GM19324 (cell line): ENCODE measurements at regions not wholly inside any gene's neighbourhood (a gene's known extent, or its start where the extent isn't known, plus 50 kb on each side); places are given as distances from the start of the nearest gene placed in this dataset.
"Not testable (repeated sequence)": the region's sequence is repeated elsewhere in the genome, so short reads cannot be mapped to it uniquely, and the experiment has no call there.

Source experiments
- ATAC-seq: cut with Tn5 transposase; IDR thresholded peaks from one replicate; pipeline ENCODE4 v1.9.1; 2021; ENCODE audit warnings: mild to moderate bottlenecking, moderate library complexity; ENCODE audit not compliant: unreplicated experiment, low FRiP score

DNA sequence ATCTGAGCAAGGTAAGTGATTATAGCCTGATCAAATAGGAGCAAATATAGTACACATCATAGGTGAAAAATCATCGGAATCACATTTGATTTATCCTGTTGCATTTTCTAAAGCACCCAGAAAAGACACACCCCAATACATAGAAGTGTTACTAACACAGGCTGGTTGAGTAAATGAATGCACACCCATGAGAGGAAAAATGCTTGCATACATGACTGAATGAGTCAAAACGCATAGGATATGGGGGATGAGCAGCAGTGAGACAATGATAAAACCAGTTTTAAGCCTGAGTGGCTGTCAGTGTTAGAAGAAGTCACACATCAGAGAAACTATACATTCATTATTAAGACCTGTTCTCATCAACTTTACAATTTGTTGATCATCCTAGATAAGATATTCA, 449.6 kb upstream of the CDH20 start:
- no peak for ATAC-seq

DNA sequence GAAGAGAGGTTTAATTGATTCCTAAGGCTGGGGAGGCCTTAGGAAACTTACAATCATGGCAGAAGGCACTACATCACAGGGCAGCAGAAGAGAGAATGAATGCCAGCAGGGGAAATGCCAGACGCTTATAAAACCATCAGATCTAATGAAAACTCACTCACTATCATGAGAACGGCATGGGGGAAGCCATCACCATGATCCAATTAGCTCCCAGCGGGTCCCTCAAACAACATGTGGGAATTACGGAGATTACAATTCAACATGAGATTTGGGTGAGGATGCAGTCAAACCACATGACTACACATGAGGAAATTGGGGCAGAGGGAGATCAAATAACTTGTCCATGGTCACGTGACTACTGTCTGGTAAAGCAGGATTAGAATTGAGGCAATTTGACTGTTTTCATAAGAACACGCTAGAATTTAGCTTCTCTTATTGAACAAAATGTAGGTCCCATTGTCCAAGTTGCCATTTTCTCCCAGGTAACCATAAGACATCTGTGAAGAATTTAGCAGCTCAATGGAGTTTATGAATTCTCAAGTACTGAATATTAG, 445.1 kb upstream of the CDH20 start:
- ATAC-seq, result no peak

DNA sequence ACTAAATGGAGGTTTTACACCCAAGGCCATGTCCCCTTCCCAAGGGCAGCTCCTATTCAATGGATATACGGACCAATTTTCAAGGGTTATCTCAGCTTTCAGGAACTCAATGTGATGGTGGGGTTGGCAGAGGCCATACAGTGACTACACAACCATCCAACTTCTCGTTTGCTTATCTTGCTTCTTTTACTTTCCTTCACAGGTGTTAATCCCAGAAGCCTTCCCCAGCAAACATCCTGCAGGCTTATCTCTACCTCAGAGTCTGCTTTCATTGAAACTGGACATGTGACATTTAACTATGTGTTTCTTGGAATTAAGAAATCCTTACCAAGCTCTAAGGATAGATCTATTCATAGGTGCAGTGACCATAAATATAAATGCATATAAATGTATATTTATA, 443.8 kb upstream of the CDH20 start:
- ATAC-seq, result no peak

DNA sequence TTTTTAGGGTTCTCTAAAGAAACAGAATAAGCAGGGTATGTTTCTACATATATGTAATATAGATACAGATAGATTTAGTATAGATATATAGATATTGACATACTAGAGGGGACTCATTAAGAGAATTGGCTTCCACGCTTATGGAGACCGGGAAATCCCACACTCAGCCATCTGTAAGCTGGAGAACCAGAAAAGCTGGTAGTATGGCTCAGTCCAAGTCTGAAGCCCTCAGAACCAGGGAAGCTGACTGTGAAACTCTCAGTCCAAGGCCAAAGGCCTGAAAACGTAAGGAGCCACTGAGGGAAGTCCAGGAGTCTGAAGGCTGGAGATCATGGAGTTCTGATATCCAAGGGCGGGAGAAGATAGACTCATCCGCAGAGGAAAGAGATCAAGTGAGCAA, 441.3 kb upstream of the CDH20 start:
- ATAC-seq, result no peak

DNA sequence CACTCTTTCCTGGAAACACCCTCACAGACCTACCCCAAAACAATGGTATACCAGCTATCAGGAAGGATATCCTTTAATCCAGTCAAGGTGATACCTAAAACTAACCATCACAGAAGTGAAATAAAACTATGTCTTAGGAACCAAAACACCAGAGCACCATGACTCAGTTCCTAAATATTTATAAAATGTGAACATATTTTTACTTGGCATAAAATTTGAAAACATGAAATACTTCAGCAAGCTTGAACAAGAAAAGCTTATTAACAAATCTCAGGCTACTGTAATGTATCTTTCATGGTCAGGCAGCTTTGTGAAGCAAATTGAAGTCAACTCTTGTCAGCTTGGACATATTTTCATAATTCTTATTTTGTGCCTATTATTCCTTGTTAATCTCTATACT, 440.8 kb upstream of the CDH20 start:
- ATAC-seq, result no peak

DNA sequence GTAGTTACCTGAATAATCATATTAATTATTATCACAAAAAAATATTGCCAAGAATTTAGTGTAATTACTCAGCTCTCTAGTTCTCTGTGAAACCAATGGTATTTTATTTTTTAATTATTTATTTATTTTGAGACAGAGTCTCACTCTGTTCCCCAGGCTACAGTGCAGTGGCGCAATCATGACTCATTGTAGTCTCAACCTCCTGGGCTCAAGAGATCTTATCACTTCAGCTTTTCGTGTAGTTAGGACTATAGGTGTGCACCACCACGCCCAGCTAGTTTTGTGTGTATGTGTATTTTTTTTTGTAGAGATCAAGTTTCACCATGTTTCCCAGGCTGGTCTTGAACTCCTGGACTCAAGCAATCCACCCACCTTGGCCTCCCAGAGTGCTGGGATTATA, 440.4 kb upstream of the CDH20 start:
- no peak for ATAC-seq

DNA sequence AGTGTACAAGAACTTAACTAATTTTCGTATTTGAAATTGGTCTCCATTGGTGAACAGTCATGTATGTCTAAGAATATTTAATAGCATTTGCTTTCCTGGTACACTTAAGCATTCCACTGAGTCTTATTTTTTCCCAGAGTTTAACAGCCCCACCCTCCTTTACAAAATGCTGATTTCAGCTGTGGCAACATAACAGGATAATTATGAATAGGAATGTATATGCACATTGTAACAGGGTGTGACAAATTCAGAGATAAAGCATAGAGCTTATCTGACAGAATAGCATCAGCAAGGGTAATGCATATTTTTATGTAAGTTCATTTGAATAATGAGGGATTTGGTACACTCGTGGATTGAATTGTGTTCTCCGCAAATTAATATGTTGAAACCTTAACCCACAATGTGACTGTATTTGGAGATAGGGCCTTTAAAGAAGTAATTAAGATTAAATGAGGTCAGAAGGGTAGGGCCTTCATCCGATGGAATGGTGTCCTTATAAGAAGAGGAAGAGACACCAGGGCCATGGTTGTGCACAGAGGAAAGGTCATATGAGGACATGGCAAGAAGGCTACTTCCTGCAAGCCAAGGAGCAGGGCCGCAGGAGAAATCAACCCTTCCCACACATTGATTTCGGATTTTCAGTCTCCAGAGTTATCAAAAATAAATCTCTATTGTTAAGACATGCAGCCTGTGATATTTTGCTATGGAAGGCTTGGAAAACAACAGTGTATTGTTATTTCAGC, 439.7 kb upstream of the CDH20 start:
- no peak for ATAC-seq

DNA sequence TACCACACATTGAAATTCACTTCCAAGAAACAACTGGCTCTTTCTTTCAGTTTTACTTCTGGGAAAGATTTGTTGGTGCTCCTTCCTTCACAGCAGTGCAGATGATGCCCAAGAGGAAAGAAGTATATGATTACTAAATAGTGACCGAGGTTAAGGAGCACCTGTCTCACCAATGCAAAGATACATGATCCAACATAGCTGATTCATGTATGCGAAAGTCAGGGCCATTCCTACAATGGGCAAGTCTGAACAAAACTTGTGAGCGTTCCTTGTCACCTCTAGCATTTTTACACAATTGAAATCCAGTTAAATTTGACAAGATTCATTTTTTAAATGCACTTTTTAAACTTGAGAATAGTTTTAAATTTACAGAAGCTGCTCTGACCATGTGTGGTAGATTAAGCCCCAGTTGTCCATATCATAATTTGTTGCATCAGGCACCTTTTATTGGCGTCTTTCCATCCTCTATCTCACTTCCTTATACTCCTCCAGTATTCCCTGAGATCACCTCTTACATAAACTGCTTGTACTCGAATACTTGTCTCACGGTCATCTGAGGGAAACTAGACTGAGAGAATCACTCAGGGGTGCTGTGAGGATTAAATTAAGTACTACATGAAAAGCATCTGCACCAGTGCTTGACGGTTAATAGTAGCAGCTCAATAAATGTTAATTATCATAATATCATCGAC, 438.8 kb upstream of the CDH20 start:
- ATAC-seq, result no peak

DNA sequence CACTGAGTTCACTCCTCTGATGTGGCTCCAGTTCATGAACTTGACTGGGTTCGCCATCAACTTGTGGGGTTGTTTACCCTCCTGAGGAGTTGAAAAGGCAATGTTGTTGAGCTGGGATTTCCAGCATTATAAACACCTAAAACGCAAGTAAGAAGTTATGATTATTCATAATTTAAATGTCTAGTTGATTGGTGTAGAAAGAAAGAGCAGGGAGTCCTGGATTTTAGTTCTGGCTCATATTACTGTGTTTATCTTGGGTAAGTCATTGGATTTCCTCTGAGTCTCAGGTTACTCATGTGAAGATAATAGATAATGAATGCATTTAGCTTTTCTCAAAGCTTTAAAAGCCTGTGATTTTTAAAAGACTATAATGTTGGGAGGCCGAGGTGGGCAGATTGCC, 438.0 kb upstream of the CDH20 start:
- ATAC-seq, result no peak

DNA sequence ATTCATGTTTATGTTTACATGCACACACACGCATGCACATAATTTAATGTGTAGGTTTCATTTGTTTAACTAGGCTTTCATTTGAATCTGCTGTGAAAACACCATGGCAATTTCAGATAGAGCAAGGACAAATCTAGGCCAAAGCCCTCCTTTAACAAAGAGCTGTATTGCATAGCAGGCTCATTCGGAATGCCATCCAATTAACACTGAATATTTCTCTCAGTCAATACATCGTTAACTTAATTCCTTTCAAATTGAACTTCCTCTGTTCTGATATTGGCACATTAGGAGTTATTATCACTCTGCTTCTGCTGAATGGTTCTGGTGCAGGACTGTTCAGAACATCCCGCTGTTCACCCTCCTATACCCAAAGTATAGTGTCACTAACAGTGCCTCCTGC, 435.1 kb upstream of the CDH20 start:
- no peak for ATAC-seq

DNA sequence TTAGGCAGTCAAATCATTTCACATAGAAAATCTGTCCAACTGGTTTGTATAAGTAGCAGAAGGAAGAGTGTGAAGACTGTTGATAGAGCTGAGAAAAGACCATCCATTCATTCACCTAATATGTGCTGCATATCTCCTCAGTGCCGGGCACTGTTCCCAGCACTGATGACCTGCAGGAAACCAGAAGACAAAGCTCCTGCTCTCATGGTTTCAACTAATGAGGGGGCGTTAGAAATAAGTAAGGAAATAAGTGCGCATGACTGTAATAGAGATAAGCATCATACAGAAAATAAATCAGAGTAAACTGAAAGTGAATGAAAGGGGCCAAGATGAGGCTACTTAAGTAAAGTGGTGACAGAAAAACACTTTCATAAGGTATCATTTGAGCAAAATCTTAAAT, 427.5 kb upstream of the CDH20 start:
- no peak for ATAC-seq

DNA sequence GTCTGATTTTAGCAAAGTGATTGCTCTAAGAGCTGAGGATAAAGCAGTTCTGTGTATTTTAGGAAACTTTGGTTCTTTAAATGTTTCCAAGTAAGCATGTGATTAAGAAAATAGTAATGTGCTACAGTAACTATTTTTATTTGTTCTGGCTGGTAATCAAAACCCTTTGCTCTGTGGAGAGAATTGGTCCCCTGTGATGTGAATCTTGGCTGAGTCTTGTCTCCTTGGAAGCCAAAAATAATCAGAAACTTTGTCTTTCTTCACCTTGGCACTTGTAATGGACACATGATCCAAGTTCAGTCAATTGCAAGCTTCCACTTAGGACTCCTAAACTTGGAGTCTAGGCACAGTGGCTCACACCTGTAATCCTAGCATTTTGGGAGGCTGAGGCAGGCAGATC, 422.7 kb upstream of the CDH20 start:
- ATAC-seq, result no peak

DNA sequence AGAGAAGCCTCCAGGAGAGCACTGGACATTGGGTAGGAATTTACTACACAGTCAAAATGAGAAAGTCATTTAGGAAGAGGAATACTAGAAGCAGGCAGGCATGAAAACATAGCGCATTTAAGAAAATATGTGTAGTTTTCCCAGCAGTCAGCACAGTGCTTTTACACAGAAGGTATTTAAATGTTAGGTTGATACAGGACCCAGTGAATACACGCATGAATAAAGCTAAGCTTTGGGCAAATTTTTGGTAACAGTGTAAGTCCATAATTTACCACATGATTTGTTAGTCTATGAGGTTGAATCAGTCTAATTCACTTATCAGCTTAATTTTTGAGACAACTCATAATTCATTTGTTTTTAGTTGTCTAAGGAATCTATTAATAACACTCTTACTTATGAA, 421.7 kb upstream of the CDH20 start:
- ATAC-seq, result no peak

DNA sequence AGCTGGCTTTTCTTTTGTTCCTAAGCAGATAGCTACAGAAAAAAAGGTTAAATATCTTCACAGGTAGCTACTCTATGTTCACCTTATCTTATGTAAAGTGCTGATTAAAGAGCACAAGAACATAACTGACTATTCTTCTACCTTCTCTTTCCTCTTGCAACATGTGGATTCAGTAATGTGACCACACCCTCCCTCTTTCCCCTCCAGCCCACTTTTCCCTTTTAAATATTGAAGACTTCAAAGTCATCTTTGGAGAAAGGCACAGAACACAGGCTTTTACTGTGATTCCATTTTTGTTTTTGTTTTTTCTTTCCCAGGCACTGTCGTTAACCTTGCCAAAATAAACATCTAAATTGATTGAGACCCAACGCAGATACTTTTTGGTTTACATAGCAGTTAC, 418.1 kb upstream of the CDH20 start:
- no peak for ATAC-seq

DNA sequence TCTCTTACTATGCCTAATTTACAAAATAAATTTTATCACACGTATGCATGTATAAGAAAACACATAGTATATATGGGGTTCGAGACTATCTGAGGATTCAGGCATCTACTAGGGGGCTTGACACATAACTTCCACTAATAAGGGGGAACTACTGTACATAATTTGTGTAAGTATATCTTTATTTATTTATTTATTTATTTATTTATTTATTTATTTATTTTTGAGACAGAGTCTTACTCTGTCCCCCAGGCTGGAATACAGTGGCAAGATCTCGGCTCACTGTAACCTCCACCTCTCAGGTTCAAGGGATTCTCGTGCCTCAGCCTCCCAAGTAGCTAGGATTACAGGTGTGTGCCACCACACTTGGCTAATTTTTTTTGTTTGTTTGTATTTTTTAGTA, 414.4 kb upstream of the CDH20 start:
- ATAC-seq, result not testable (repeated sequence)

DNA sequence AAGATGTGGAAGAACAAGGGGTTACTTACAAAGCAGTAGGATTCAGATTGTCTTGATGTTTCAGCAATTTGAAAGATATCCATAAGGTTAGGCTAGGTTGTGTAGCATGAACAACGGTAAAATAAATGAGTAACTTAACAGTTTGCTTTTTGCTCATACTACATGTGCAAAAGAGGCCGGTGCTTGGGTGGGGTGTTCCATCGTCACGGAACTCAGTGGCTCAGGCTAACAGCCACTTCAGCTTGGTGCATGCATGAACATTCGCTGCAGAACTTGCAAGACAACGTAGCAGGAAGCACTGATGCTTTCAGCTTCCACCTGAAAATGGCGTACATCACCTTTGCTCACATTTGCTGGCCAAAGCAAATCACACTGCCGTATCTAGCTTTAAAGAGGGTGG, 407.3 kb upstream of the CDH20 start:
- ATAC-seq, result no peak

DNA sequence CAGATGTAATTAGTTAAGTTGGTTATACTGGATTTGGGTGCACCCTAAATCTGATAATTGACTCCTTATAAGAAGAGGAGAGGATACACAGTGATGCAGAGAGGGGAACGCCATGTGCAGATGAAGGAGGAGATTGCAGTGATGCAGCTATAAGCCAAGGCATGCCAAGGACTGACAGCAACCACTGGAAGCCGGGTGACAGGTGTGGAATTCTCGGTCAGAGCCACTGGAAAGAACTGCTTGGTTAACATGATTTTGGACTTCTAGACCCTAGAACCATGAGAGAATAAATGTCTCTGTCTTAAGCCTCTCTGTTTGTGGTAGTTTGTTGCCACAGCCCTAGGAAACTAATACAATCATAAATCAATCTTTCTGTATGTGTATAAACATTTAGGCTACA, 403.3 kb upstream of the CDH20 start:
- ATAC-seq, result no peak

DNA sequence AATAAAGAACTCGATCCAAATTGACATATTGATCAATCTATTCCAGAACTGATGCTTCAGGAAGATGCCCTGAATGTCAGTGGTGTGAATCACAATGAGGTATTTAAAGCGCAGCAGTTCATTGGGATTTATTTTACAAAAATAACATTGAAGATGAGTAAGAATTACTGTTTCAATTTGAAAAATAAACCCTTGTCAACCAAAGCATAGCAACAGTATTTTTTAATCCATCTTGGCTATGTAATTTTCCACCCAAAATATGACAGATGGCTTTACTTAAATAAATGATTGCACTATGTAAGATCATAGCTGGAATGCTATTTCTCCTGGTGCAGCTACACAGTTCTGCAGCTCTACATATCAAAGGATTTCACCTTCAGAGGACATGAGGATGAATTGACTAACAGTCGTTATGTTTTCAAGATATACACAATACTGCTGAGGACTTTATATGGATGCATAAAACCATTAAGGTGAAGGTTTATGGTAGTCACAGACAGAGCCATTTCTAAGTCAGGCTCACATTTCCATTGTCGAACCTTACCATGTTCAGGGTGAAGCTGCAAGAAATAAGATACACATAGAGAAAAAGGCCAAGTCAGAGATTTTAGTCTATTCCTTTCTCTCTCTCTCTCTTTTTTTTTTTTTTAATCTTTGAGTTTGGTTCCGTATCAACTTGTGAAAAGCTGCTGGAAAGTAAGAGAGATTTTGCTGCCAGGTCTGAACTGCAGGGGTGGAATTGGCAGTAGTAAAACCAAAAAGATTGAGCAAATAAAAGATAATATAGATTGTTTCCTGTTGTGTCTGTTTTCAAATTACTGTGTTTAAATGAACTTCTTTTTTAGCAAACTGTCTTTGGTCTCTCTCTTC, 398.0 kb upstream of the CDH20 start:
- ATAC-seq, result no peak

DNA sequence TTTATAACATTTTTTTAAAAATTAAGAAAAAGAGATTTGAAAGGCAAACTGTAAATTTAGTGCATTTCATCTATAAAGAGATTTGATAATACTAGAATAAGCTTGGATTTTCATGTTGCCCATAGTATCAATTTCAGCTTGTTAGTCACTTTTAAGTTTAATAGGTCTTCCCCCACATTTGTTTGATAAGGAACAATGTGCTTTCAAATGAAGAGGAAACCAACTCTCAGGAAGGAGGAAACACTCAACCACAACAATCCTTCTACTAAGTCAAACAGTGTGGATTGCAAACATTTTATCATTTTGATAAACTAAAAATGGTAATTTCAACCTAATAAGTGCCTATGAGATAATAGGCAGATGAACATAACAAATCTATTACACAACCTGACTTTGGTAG, 397.1 kb upstream of the CDH20 start:
- no peak for ATAC-seq

DNA sequence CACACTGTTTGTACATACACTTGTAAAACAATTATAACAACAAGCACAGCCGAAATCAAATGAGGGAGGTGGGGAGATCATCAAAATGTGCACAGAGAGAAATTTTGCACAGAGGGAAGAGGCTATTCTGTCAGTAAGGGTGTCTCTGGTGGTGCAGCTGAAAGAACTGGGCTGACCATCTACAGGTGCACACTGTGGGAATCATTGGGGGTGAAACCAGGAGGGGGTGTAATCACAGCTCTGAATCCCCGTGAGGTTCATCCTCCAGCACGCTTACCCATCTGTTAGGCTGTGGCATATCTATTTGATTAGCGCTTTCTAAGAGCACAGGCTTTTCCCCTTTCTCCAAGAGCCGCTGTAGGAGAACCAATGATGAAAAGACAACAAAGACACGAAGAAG, 389.9 kb upstream of the CDH20 start:
- no peak for ATAC-seq

DNA sequence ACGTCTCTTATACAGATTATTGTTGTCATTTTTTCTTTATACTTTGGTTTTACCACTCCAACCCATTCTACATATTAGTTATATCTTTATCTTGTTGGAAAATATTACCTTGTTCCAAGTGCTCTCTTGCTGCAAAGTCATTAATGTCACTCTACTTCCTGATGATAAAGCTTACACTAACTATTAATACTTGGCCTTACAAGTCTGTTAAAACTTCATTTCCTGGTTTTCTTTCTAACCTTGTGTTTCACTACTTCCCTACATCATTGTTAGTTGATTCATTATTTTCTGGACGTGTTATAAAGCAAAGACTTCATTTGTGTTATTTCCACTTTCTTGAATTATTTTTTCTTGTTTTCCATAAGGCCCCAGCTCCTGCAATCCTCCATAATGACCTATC, 382.6 kb upstream of the CDH20 start:
- no peak for ATAC-seq
